Endothelial cell of umbilical vein (primary cell): ENCODE measurements at regions not wholly inside any gene's neighbourhood (a gene's known extent, or its start where the extent isn't known, plus 50 kb on each side); places are given as distances from the start of the nearest gene placed in this dataset.

Experiments used
- BruUV-seq: library from RNA; stranded (reverse); fragments of 400-500 nt; replicated peaks from 2 replicates; lab custom pipeline; 2021; lab: Mats Ljungman, UMichigan
- CTCF ChIA-PET: fragments of 300-600, 350-600 bp; sonication (Branson Sonifier 250); formaldehyde crosslinking; loops from one replicate; lab custom pipeline; 2021; ENCODE audit warnings: antibody characterized with exemption, inconsistent platforms; lab: Charles Lee
- POLR2A ChIA-PET: fragments of 300-600, 350-600 bp; sonication (Branson Sonifier 250); formaldehyde crosslinking; loops from one replicate; lab custom pipeline; 2021; ENCODE audit warnings: antibody characterized with exemption, inconsistent platforms; lab: Charles Lee
- DNase-seq: peaks from one replicate; pipeline ENCODE4 v3.0.0-alpha.2; 2011; ENCODE audit warnings: low read depth, low spot score
- FAIRE-seq: peaks from 2 replicates; lab custom pipeline; 2011; peaks lifted over from hg19 to GRCh38; lab: Jason Lieb, UNC
- H2AFZ ChIP-seq: 2 replicates; pipeline ENCODE4 v1.6.0; 2012; ENCODE audit warnings: low read depth, low read length, control low read depth, inconsistent platforms
- H3K27ac ChIP-seq: 2 replicates; pipeline ENCODE4 v1.5.1; 2011; ENCODE audit warnings: low read depth, mild to moderate bottlenecking, control low read depth, low read length, moderate library complexity; ENCODE audit not compliant: insufficient read depth
- H3K27me3 ChIP-seq, 2 experiments: 2 replicates each; pipeline versions ENCODE4 v1.6.0 to v1.6.1; 2011; ENCODE audit warnings: low read length in 2 of 2, mixed read lengths in 1 of 2; ENCODE audit not compliant: control insufficient read depth in 2 of 2, insufficient read depth in 2 of 2
- H3K36me3 ChIP-seq, 2 experiments: 2 replicates in 1 of 2; 3 replicates in 1 of 2; pipeline ENCODE4 v1.5.1; 2011; ENCODE audit warnings: low read length in 2 of 2, mild to moderate bottlenecking in 1 of 2, moderate library complexity in 1 of 2; ENCODE audit not compliant: control insufficient read depth in 2 of 2, insufficient read depth in 2 of 2; ENCODE audit errors: extremely low read depth in 1 of 2
- H3K4me1 ChIP-seq: 3 replicates; pipeline ENCODE4 v1.5.1; 2011; ENCODE audit warnings: mild to moderate bottlenecking, low read length; ENCODE audit not compliant: control insufficient read depth, insufficient read depth; ENCODE audit errors: extremely low read depth
- H3K4me2 ChIP-seq: 2 replicates; pipeline ENCODE4 v1.6.1; 2011; ENCODE audit warnings: low read length, control low read depth, mixed read lengths; ENCODE audit not compliant: insufficient read depth
- H3K4me3 ChIP-seq, 3 experiments: fragments of 200-600 bp in 1 of 3; sonication (generic), shearing (Covaris generic) in 1 of 3; replicated peaks in 1 of 3; 2 replicates each; pipeline ENCODE4 v1.5.1; 2011 to 2016; ENCODE audit warnings: control low read depth in 3 of 3, low read length in 3 of 3, mild to moderate bottlenecking in 2 of 3, inconsistent platforms in 1 of 3, low read depth in 1 of 3, moderate library complexity in 1 of 3; ENCODE audit not compliant: insufficient read depth in 1 of 3
- H3K79me2 ChIP-seq: 2 replicates; pipeline ENCODE4 v1.6.0; 2012; ENCODE audit warnings: low read length, inconsistent platforms; ENCODE audit not compliant: control insufficient read depth, insufficient read depth
- H3K9ac ChIP-seq: replicated peaks from 2 replicates; pipeline ENCODE3; 2011; ENCODE audit warnings: low read length, control low read depth; ENCODE audit not compliant: insufficient read depth; ENCODE audit errors: extremely low read depth
- H3K9me1 ChIP-seq: replicated peaks from 3 replicates; pipeline ENCODE4 v1.6.0; 2011; ENCODE audit warnings: mild to moderate bottlenecking, low read length; ENCODE audit not compliant: control insufficient read depth, insufficient read depth; ENCODE audit errors: extremely low read depth
- H3K9me3 ChIP-seq: replicated peaks from 2 replicates; pipeline ENCODE4 v1.5.1; 2012; ENCODE audit warnings: low read length, inconsistent platforms; ENCODE audit not compliant: control insufficient read depth, insufficient read depth
- H4K20me1 ChIP-seq: replicated peaks from 2 replicates; pipeline ENCODE3; 2011; ENCODE audit warnings: mild to moderate bottlenecking, low read length; ENCODE audit not compliant: control insufficient read depth, insufficient read depth; ENCODE audit errors: extremely low read depth
- EZH2 ChIP-seq: IDR thresholded peaks from 2 replicates; pipeline ENCODE4 v1.6.1; 2012; ENCODE audit warnings: borderline replicate concordance, low read depth, mild to moderate bottlenecking, moderate library complexity, low read length, inconsistent platforms; ENCODE audit not compliant: severe bottlenecking
- FOS ChIP-seq: IDR thresholded peaks from 2 replicates; pipeline ENCODE4 v1.6.1; 2011; ENCODE audit warnings: mild to moderate bottlenecking, low read length, moderate library complexity, borderline replicate concordance; ENCODE audit not compliant: insufficient read depth
- GATA2 ChIP-seq: IDR thresholded peaks from 2 replicates; pipeline ENCODE4 v1.7.0; 2011; ENCODE audit warnings: low read depth, mild to moderate bottlenecking, moderate library complexity, mixed read lengths, low read length; ENCODE audit not compliant: insufficient read length, insufficient read depth
- JUN ChIP-seq: IDR thresholded peaks from 2 replicates; pipeline ENCODE4 v1.6.1; 2011; ENCODE audit warnings: borderline replicate concordance, low read depth; ENCODE audit not compliant: insufficient read length, insufficient read depth
- MYC ChIP-seq: IDR thresholded peaks from one replicate; pipeline ENCODE4 v1.6.1; 2011; ENCODE audit warnings: mild to moderate bottlenecking, low read depth, low read length
- POLR2A ChIP-seq: IDR thresholded peaks from 2 replicates; pipeline ENCODE4 v1.6.1; 2012; ENCODE audit warnings: low read depth, mild to moderate bottlenecking, control low read depth, low read length
- POLR2AphosphoS5 ChIP-seq: IDR thresholded peaks from 2 replicates; pipeline ENCODE4 v1.6.1; 2012; ENCODE audit warnings: low read depth, mild to moderate bottlenecking, control low read depth, low read length, moderate library complexity; ENCODE audit not compliant: insufficient read depth
- dilution Hi-C: fragments of 300-500 bp; cut with MboI; formaldehyde crosslinking; loops from one replicate; pipeline ENCODE4 v1.15.0; 2019; ENCODE audit warnings: low sequenced_read_pairs; ENCODE audit not compliant: extremely low pct_ligation_motif_present
- intact Hi-C: fragments of 100-400 bp; cut with micrococcal nuclease; formaldehyde crosslinking; loops from one replicate; pipeline ENCODE4 v1.10.0; 2022
- TF ChIP-seq, protein P1 (sequence below): IDR thresholded peaks from 2 replicates; pipeline ENCODE4 v1.6.1; 2011; ENCODE audit not compliant: insufficient read depth, insufficient read length

DNA sequence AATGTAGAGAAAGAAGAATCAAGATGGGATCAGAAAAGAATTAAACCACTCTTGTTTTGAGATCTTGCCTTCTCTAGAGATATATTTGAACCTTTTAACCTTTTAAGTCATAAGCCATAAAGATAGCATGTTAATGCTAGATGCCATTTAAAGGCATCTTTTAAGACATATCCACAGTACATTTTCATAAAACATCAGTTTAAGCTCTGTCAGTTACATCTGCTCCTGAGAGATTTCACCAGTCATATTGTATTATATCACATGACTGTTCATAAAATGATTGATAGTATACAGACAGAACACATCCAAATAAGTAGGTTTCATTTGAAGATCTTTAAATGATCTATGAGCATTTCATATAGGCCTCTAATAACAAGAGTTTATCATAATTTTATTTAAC, 1238.5 kb downstream of the SLC16A7 start:
- H3K9me1 ChIP-seq, result no peaks in the 10 kb centered on the region
- dilution Hi-C loops (no loop called here), intact Hi-C loops (no loop called here)
- TF ChIP-seq POLR2A, result no peak
- TF ChIP-seq FOS, result no peak
- no peak for TF ChIP-seq POLR2AphosphoS5
- TF ChIP-seq MYC, result no peak
- TF ChIP-seq EZH2, result no peak
- TF ChIP-seq, protein P1, sequence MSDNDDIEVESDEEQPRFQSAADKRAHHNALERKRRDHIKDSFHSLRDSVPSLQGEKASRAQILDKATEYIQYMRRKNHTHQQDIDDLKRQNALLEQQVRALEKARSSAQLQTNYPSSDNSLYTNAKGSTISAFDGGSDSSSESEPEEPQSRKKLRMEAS, result no peak
- no peak for TF ChIP-seq JUN
- CTCF ChIA-PET, result no interaction called here
- H2AFZ ChIP-seq, result no peak overlapping the region
- POLR2A ChIA-PET, result no interaction called here
- no peak overlapping the region for H3K4me2 ChIP-seq
- H3K36me3 ChIP-seq, result no peaks in the 10 kb centered on the region
- no peak for FAIRE-seq
- H3K27me3 ChIP-seq, result no peaks in the 10 kb centered on the region
- no peak overlapping the region for H3K9ac ChIP-seq
- DNase-seq, result no peak
- no peak overlapping the region for H3K4me3 ChIP-seq
- H3K27ac ChIP-seq, result no peak overlapping the region
- no TSS peak for BruUV-seq
- H3K4me1 ChIP-seq, result no peaks in the 10 kb centered on the region
- H4K20me1 ChIP-seq, result no peaks in the 10 kb centered on the region
- H3K9me3 ChIP-seq, result no peaks in the 10 kb centered on the region
- no peaks in the 10 kb centered on the region for H3K79me2 ChIP-seq

DNA sequence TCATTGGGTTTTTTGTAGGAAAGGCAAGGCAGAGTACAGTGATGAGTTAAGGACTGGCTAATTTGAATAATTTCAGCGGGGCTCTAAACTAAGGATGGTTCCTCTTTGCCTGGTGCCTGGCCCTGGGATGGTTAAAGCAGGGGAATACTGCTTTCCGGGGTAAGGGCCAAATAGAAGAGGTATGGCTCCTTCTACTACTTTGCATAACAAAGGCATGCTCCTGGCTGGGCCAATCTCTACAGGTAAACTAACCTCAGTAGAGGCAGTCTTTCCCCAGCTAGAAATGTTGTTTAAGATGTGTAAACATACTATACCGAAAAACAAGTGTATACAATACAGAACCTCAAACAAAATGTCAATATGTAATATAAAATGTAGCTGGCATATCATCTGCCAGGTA, 1239.0 kb downstream of the SLC16A7 start:
- TF ChIP-seq, protein P1, result no peak
- TF ChIP-seq POLR2A, result no peak
- TF ChIP-seq POLR2AphosphoS5, result no peak
- TF ChIP-seq GATA2, result no peak
- no peak for TF ChIP-seq FOS
- dilution Hi-C loops, result no loop called here

More for the DNA sequence above, 1239.0 kb downstream of the SLC16A7 start:
- Histone ChIP-seq H3K4me1 (no peaks in the 10 kb centered on the region), H3K27ac (no peak overlapping the region), H4K20me1 (no peaks in the 10 kb centered on the region), H3K27me3 (no peaks in the 10 kb centered on the region), H3K36me3 (no peaks in the 10 kb centered on the region), H3K79me2 (no peaks in the 10 kb centered on the region), H3K9me3 (no peaks in the 10 kb centered on the region), H3K4me3 (no peak overlapping the region), H2AFZ (no peak overlapping the region), H3K9ac (no peak overlapping the region), H3K4me2 (no peak overlapping the region), H3K9me1 (no peaks in the 10 kb centered on the region)
- ChIA-PET CTCF (no interaction called here), POLR2A (no interaction called here)
- intact Hi-C loops, result no loop called here
- no peak for FAIRE-seq
- no peak for DNase-seq
- BruUV-seq, result no TSS peak
